Fibroblast of lung (primary cell): ENCODE measurements at regions not wholly inside any gene's neighbourhood (a gene's known extent, or its start where the extent isn't known, plus 50 kb on each side); places are given as distances from the start of the nearest gene placed in this dataset.

Experiments used
- DNase-seq, 2 donors: peaks; one replicate each; pipeline versions ENCODE4 v3.0.0 to v3.0.0-alpha.2; 2010; ENCODE audit warnings: low read depth in 2 of 2
- H2AFZ ChIP-seq: 2 replicates; pipeline ENCODE4 v1.5.1; 2012; ENCODE audit warnings: low read length, control low read depth, inconsistent platforms
- H3K27ac ChIP-seq: 2 replicates; pipeline ENCODE4 v1.5.1; 2011; ENCODE audit warnings: low read length, control low read depth; ENCODE audit not compliant: insufficient read depth
- H3K27me3 ChIP-seq: 2 replicates; pipeline ENCODE4 v1.5.1; 2011; ENCODE audit warnings: mild to moderate bottlenecking, low read length; ENCODE audit not compliant: control insufficient read depth, insufficient read depth
- H3K36me3 ChIP-seq: 2 replicates; pipeline ENCODE4 v1.5.1; 2011; ENCODE audit warnings: low read length; ENCODE audit not compliant: control insufficient read depth, insufficient read depth
- H3K4me1 ChIP-seq: 2 replicates; pipeline ENCODE4 v1.5.1; 2011; ENCODE audit warnings: low read length; ENCODE audit not compliant: control insufficient read depth, insufficient read depth; ENCODE audit errors: extremely low read depth
- H3K4me2 ChIP-seq: 2 replicates; pipeline ENCODE4 v1.5.1; 2011; ENCODE audit warnings: low read length, control low read depth; ENCODE audit not compliant: insufficient read depth; ENCODE audit errors: extremely low read depth
- H3K4me3 ChIP-seq, 4 experiments: fragments of 200-600 bp in 1 of 4; sonication (generic) in 1 of 4; replicated peaks in 1 of 4; 2 replicates each; pipeline ENCODE4 v1.5.1; 2011 to 2016; ENCODE audit warnings: low read length in 4 of 4, low read depth in 3 of 4, mild to moderate bottlenecking in 3 of 4, control low read depth in 2 of 4, inconsistent platforms in 1 of 4, mixed read lengths in 1 of 4; ENCODE audit not compliant: insufficient read depth in 1 of 4; ENCODE audit errors: control extremely low read depth in 1 of 4
- H3K79me2 ChIP-seq: 2 replicates; pipeline ENCODE4 v1.5.1; 2012; ENCODE audit warnings: mild to moderate bottlenecking, low read length, inconsistent platforms; ENCODE audit not compliant: control insufficient read depth, insufficient read depth
- H3K9ac ChIP-seq: 2 replicates; pipeline ENCODE4 v1.5.1; 2011; ENCODE audit warnings: mild to moderate bottlenecking, low read length, control low read depth; ENCODE audit not compliant: insufficient read depth
- H3K9me3 ChIP-seq: 2 replicates; pipeline ENCODE4 v1.5.1; 2012; ENCODE audit warnings: low read depth, low read length; ENCODE audit not compliant: control insufficient read depth, insufficient read depth
- H4K20me1 ChIP-seq: 2 replicates; pipeline ENCODE4 v1.5.1; 2011; ENCODE audit warnings: low read length; ENCODE audit not compliant: control insufficient read depth, insufficient read depth; ENCODE audit errors: extremely low read depth
- EZH2 ChIP-seq: IDR thresholded peaks from 2 replicates; pipeline ENCODE4 v1.5.1; 2012; ENCODE audit warnings: low read length, control low read depth, mild to moderate bottlenecking; ENCODE audit errors: missing control alignments
- TF ChIP-seq, protein P1 (sequence below), 2 donors: IDR thresholded peaks in 1 of 2; conservative IDR thresholded peaks in 1 of 2; 1 replicate in 1 of 2; 2 replicates in 1 of 2; pipeline ENCODE4 v1.5.1; 2011 to 2012; ENCODE audit warnings: low read length in 2 of 2, control low read depth in 1 of 2, inconsistent platforms in 1 of 2, low read depth in 1 of 2, mild to moderate bottlenecking in 1 of 2

DNA sequence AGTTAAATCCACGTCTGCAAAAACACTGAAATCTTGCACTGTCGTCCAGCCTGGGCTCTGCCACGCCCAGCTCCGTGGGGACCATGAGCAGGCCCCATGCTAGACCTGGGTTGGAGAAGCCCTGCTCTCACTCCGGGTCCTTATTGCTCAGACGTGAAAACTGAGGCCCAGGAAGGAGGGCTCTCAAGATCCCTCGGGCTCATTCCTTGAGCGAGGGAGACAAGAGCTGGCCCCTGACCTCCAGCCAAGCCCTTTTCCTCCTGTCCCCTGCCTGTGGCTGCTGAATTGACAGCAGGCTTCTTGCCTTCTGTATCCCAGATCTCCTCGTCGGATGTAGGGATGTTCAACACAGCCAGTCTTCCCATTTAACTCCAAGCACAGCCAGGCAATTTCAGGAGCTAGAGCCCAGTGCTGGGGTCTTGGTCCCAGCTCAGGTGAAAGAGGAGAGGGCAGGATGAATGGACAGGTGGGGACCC is 109.5 kb downstream of the CPZ start:
- H3K4me3 ChIP-seq = no peak overlapping the region
- no peak overlapping the region for H3K9ac ChIP-seq
- no peaks in the 10 kb centered on the region for H3K36me3 ChIP-seq
- H3K4me1 ChIP-seq = no peaks in the 10 kb centered on the region
- H3K9me3 ChIP-seq = no peaks in the 10 kb centered on the region
- H2AFZ ChIP-seq = no peak overlapping the region
- TF ChIP-seq, protein P1, sequence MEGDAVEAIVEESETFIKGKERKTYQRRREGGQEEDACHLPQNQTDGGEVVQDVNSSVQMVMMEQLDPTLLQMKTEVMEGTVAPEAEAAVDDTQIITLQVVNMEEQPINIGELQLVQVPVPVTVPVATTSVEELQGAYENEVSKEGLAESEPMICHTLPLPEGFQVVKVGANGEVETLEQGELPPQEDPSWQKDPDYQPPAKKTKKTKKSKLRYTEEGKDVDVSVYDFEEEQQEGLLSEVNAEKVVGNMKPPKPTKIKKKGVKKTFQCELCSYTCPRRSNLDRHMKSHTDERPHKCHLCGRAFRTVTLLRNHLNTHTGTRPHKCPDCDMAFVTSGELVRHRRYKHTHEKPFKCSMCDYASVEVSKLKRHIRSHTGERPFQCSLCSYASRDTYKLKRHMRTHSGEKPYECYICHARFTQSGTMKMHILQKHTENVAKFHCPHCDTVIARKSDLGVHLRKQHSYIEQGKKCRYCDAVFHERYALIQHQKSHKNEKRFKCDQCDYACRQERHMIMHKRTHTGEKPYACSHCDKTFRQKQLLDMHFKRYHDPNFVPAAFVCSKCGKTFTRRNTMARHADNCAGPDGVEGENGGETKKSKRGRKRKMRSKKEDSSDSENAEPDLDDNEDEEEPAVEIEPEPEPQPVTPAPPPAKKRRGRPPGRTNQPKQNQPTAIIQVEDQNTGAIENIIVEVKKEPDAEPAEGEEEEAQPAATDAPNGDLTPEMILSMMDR (conservative IDR thresholded peaks at IDR 0.05 in 1 of 2, IDR thresholded peaks at IDR 0.05 in 1 of 2; ENCODE audit: low read depth in 1 of 2, low read length in 2 of 2) = no peak
- TF ChIP-seq EZH2 = no peak
- no peak overlapping the region for H3K4me2 ChIP-seq
- H3K27ac ChIP-seq = no peak overlapping the region
- no peaks in the 10 kb centered on the region for H4K20me1 ChIP-seq
- no peaks in the 10 kb centered on the region for H3K79me2 ChIP-seq
- H3K27me3 ChIP-seq = no peaks in the 10 kb centered on the region
- no peak for DNase-seq

DNA sequence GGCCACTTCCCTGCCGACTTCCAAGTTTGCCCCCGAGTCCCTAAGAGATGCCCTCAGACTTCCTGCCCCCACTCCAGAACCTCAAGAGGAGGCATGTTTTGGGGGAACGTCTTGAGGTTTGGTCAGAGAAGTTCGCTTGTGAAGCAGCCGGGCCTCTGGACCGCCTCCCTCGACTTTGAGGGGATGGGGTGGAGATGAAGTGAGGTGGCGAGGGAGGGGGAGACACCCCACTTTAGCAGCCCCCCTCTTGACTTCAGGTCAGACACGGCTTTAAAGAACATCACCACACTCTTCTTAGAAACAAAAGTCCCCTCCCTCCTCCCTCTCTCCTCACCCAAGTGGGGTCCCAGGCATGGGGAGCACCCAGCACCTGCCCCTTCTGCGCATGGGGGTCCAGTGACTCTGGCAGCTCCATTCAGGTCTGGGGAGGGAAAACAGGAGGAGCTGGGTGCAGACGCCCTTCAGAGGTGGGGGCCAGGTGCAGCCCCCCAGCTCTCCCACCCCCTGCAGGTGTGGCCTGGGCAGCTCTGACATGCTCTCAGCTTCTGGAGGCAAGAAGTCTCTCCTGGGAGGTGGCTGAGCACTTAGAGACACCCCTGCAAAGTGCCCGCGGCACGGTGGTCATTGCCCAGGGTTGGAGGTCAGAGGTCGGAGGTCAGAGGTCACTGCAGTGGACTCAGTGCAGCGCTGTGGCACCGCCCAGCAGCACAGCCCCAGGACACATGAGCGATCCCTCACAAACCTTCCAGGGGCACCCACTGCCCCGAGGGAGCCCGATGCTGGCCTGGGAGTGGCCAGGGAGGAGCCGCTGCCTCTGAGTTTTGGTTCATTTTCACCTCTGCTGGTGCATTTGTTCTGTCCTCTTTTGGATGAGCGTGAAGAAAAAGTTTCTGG is 108.8 kb downstream of the CPZ start:
- no peaks in the 10 kb centered on the region for H3K9me3 ChIP-seq
- TF ChIP-seq, protein P1 (conservative IDR thresholded peaks at IDR 0.05 in 1 of 2, IDR thresholded peaks at IDR 0.05 in 1 of 2; ENCODE audit: low read depth in 1 of 2, low read length in 2 of 2) = no peak
- TF ChIP-seq EZH2 = no peak
- H3K9ac ChIP-seq = no peak overlapping the region
- no peaks in the 10 kb centered on the region for H4K20me1 ChIP-seq
- H3K4me2 ChIP-seq = no peak overlapping the region
- DNase-seq = no peak
- no peaks in the 10 kb centered on the region for H3K79me2 ChIP-seq
- H3K36me3 ChIP-seq = no peaks in the 10 kb centered on the region
- H3K4me3 ChIP-seq = no peak overlapping the region
- no peak overlapping the region for H3K27ac ChIP-seq
- no peaks in the 10 kb centered on the region for H3K4me1 ChIP-seq
- H2AFZ ChIP-seq = no peak overlapping the region
- no peaks in the 10 kb centered on the region for H3K27me3 ChIP-seq

DNA sequence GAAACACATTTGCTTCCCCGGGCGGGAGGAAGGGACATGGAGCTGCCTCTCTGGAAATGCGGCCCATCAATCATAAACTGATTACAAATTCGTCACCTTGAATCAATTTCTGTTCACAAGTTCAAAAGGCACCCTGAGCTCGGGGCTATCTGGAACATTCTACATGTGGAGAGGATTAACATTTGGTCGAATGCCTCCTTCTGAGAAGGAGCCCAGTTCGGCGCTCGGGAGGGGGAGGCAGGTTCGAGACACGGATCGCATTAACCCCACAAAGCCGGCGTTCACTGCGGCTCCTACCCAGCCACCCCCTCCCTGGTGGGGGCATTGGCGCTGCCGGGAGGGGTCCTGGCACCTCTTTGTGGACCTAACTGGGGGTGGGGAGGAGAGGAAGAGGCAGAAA is 108.0 kb downstream of the CPZ start:
- Histone ChIP-seq H3K27ac (no peak overlapping the region), H3K4me2 (no peak overlapping the region), H3K4me1 (no peaks in the 10 kb centered on the region), H3K36me3 (no peaks in the 10 kb centered on the region), H2AFZ (no peak overlapping the region), H3K27me3 (no peaks in the 10 kb centered on the region), H3K79me2 (no peaks in the 10 kb centered on the region), H3K4me3 (no peak overlapping the region), H3K9ac (no peak overlapping the region), H3K9me3 (no peaks in the 10 kb centered on the region), H4K20me1 (no peaks in the 10 kb centered on the region)
- DNase-seq = no peak
- TF ChIP-seq, protein P1 (conservative IDR thresholded peaks at IDR 0.05 in 1 of 2, IDR thresholded peaks at IDR 0.05 in 1 of 2; ENCODE audit: low read depth in 1 of 2, low read length in 2 of 2) = no peak
- no peak for TF ChIP-seq EZH2
